ENCODE measurements at regions not wholly inside any gene's neighbourhood (a gene's known extent, or its start where the extent isn't known, plus 50 kb on each side); places are given as distances from the start of the nearest gene placed in this dataset.

- DNase-seq (ENCODE audit: low read depth in 4 of 6, low spot score in 6 of 6): no peak
- no peaks in the 10 kb centered on the region for H3K9me3 ChIP-seq (ENCODE audit: control insufficient read depth, insufficient read depth, low read length)
- no CpG with 5 or more reads among the region's 2 CpGs for WGBS (ENCODE audit: insufficient coverage)
- H3K27ac ChIP-seq (ENCODE audit: low read depth, low read length): no peak overlapping the region
- H3K36me3 ChIP-seq (ENCODE audit: control insufficient read depth, insufficient read depth, low read length): no peaks in the 10 kb centered on the region
- no peaks in the 10 kb centered on the region for H3K4me1 ChIP-seq (ENCODE audit: control insufficient read depth, insufficient read depth, low read length)
- no peak overlapping the region for H3K4me3 ChIP-seq (ENCODE audit: low read depth, low read length)
- H3K27me3 ChIP-seq (ENCODE audit: control insufficient read depth, insufficient read depth, low read length): no peaks in the 10 kb centered on the region
Observed at GRCh38 chr9:105984714-105985113, 290.4 kb downstream of the TMEM38B start.

- DNase-seq (ENCODE audit: low read depth in 4 of 6, low spot score in 6 of 6): peak in 2 of 6 donors; percentile 40 to 57
- 12% methylated on average over 7 of the region's 9 CpGs for WGBS (ENCODE audit: insufficient coverage)
- Histone ChIP-seq H3K4me1 (ENCODE audit: control insufficient read depth, insufficient read depth, low read length) (peaks cover 6% of the 10 kb centered on the region), H3K4me3 (ENCODE audit: low read depth, low read length) (no peak overlapping the region), H3K36me3 (ENCODE audit: control insufficient read depth, insufficient read depth, low read length) (no peaks in the 10 kb centered on the region), H3K27ac (ENCODE audit: low read depth, low read length) (peak overlapping the region; percentile 74), H3K27me3 (ENCODE audit: control insufficient read depth, insufficient read depth, low read length) (no peaks in the 10 kb centered on the region), H3K9me3 (ENCODE audit: control insufficient read depth, insufficient read depth, low read length) (no peaks in the 10 kb centered on the region)
Observed at GRCh38 chr9:105993116-105993854, 298.9 kb downstream of the TMEM38B start.

- DNase-seq (ENCODE audit: low read depth in 4 of 6, low spot score in 6 of 6): no peak
- WGBS (ENCODE audit: insufficient coverage): 94% methylated on average over 3 of the region's 8 CpGs
- Histone ChIP-seq H3K36me3 (ENCODE audit: control insufficient read depth, insufficient read depth, low read length) (no peaks in the 10 kb centered on the region), H3K4me3 (ENCODE audit: low read depth, low read length) (no peak overlapping the region), H3K9me3 (ENCODE audit: control insufficient read depth, insufficient read depth, low read length) (no peaks in the 10 kb centered on the region), H3K27me3 (ENCODE audit: control insufficient read depth, insufficient read depth, low read length) (no peaks in the 10 kb centered on the region), H3K27ac (ENCODE audit: low read depth, low read length) (peak overlapping the region; percentile 74), H3K4me1 (ENCODE audit: control insufficient read depth, insufficient read depth, low read length) (peaks cover 6% of the 10 kb centered on the region)
Observed at GRCh38 chr9:105993921-105994715, 299.8 kb downstream of the TMEM38B start.

GRCh38 chr9:105994970-105995369, 300.6 kb downstream of the TMEM38B start:
- no peaks in the 10 kb centered on the region for H3K27me3 ChIP-seq (ENCODE audit: control insufficient read depth, insufficient read depth, low read length)
- H3K4me1 ChIP-seq (ENCODE audit: control insufficient read depth, insufficient read depth, low read length): peaks cover 6% of the 10 kb centered on the region
- no peak for DNase-seq (ENCODE audit: low read depth in 4 of 6, low spot score in 6 of 6)
- H3K36me3 ChIP-seq (ENCODE audit: control insufficient read depth, insufficient read depth, low read length): no peaks in the 10 kb centered on the region
- no peak overlapping the region for H3K4me3 ChIP-seq (ENCODE audit: low read depth, low read length)
- 100% methylated on average over 2 of the region's 2 CpGs for WGBS (ENCODE audit: insufficient coverage)
- H3K9me3 ChIP-seq (ENCODE audit: control insufficient read depth, insufficient read depth, low read length): no peaks in the 10 kb centered on the region
- no peak overlapping the region for H3K27ac ChIP-seq (ENCODE audit: low read depth, low read length)

- Histone ChIP-seq H3K27ac (ENCODE audit: low read depth, low read length) (no peak overlapping the region), H3K9me3 (ENCODE audit: control insufficient read depth, insufficient read depth, low read length) (no peaks in the 10 kb centered on the region), H3K36me3 (ENCODE audit: control insufficient read depth, insufficient read depth, low read length) (no peaks in the 10 kb centered on the region), H3K4me3 (ENCODE audit: low read depth, low read length) (no peak overlapping the region), H3K4me1 (ENCODE audit: control insufficient read depth, insufficient read depth, low read length) (peaks cover 3% of the 10 kb centered on the region), H3K27me3 (ENCODE audit: control insufficient read depth, insufficient read depth, low read length) (no peaks in the 10 kb centered on the region)
- DNase-seq (ENCODE audit: low read depth in 4 of 6, low spot score in 6 of 6): no peak
- WGBS (ENCODE audit: insufficient coverage): 100% methylated on average over 2 of the region's 4 CpGs
Observed at GRCh38 chr9:106017198-106017740, 322.9 kb downstream of the TMEM38B start.

- no peaks in the 10 kb centered on the region for H3K27me3 ChIP-seq (ENCODE audit: control insufficient read depth, insufficient read depth, low read length)
- H3K27ac ChIP-seq (ENCODE audit: low read depth, low read length): no peak overlapping the region
- H3K9me3 ChIP-seq (ENCODE audit: control insufficient read depth, insufficient read depth, low read length): no peaks in the 10 kb centered on the region
- no peaks in the 10 kb centered on the region for H3K36me3 ChIP-seq (ENCODE audit: control insufficient read depth, insufficient read depth, low read length)
- DNase-seq (ENCODE audit: low read depth in 4 of 6, low spot score in 6 of 6): peak in 2 of 6 donors; percentile 40 to 59
- no peak overlapping the region for H3K4me3 ChIP-seq (ENCODE audit: low read depth, low read length)
- peaks cover 3% of the 10 kb centered on the region for H3K4me1 ChIP-seq (ENCODE audit: control insufficient read depth, insufficient read depth, low read length)
- no CpG with 5 or more reads among the region's 3 CpGs for WGBS (ENCODE audit: insufficient coverage)
Observed at GRCh38 chr9:106019039-106019680, 324.8 kb downstream of the TMEM38B start.

GRCh38 chr9:106019702-106020101, 325.4 kb downstream of the TMEM38B start:
- no peaks in the 10 kb centered on the region for H3K36me3 ChIP-seq (ENCODE audit: control insufficient read depth, insufficient read depth, low read length)
- peak in 1 of 6 donors; percentile 22 for DNase-seq (ENCODE audit: low read depth in 4 of 6, low spot score in 6 of 6)

GRCh38 chr9:106020186-106020585, 325.8 kb downstream of the TMEM38B start:
- Histone ChIP-seq H3K9me3 (ENCODE audit: control insufficient read depth, insufficient read depth, low read length) (no peaks in the 10 kb centered on the region), H3K4me3 (ENCODE audit: low read depth, low read length) (no peak overlapping the region), H3K27ac (ENCODE audit: low read depth, low read length) (no peak overlapping the region), H3K4me1 (ENCODE audit: control insufficient read depth, insufficient read depth, low read length) (peaks cover 3% of the 10 kb centered on the region), H3K36me3 (ENCODE audit: control insufficient read depth, insufficient read depth, low read length) (no peaks in the 10 kb centered on the region), H3K27me3 (ENCODE audit: control insufficient read depth, insufficient read depth, low read length) (no peaks in the 10 kb centered on the region)
- no peak for DNase-seq (ENCODE audit: low read depth in 4 of 6, low spot score in 6 of 6)
- no CpG with 5 or more reads among the region's 2 CpGs for WGBS (ENCODE audit: insufficient coverage)

More at GRCh38 chr9:106019702-106020101, 325.4 kb downstream of the TMEM38B start:
- WGBS (ENCODE audit: insufficient coverage): 55% methylated on average over 4 of the region's 5 CpGs
- no peaks in the 10 kb centered on the region for H3K27me3 ChIP-seq (ENCODE audit: control insufficient read depth, insufficient read depth, low read length)
- H3K4me1 ChIP-seq (ENCODE audit: control insufficient read depth, insufficient read depth, low read length): peaks cover 3% of the 10 kb centered on the region
- no peak overlapping the region for H3K27ac ChIP-seq (ENCODE audit: low read depth, low read length)
- no peak overlapping the region for H3K4me3 ChIP-seq (ENCODE audit: low read depth, low read length)
- H3K9me3 ChIP-seq (ENCODE audit: control insufficient read depth, insufficient read depth, low read length): no peaks in the 10 kb centered on the region

GRCh38 chr9:106023455-106023854, 329.1 kb downstream of the TMEM38B start:
- Histone ChIP-seq H3K27me3 (ENCODE audit: control insufficient read depth, insufficient read depth, low read length) (no peaks in the 10 kb centered on the region), H3K4me1 (ENCODE audit: control insufficient read depth, insufficient read depth, low read length) (peaks cover 3% of the 10 kb centered on the region), H3K27ac (ENCODE audit: low read depth, low read length) (no peak overlapping the region), H3K36me3 (ENCODE audit: control insufficient read depth, insufficient read depth, low read length) (no peaks in the 10 kb centered on the region), H3K4me3 (ENCODE audit: low read depth, low read length) (no peak overlapping the region), H3K9me3 (ENCODE audit: control insufficient read depth, insufficient read depth, low read length) (no peaks in the 10 kb centered on the region)
- DNase-seq (ENCODE audit: low read depth in 4 of 6, low spot score in 6 of 6): no peak
- 80% methylated on average over 1 of the region's 2 CpGs for WGBS (ENCODE audit: insufficient coverage)

Data from spinal cord (tissue), 9 donors.